GM23338 (cell line): ENCODE measurements at regions not wholly inside any gene's neighbourhood (a gene's known extent, or its start where the extent isn't known, plus 50 kb on each side); places are given as distances from the start of the nearest gene placed in this dataset.

Experiments used
- ATAC-seq: fragments of 200-7000 bp; cut with Tn5 transposase; 3 replicates; pipeline ENCODE4 v1.9.1; 2020
- DNase-seq: peaks from one replicate; pipeline ENCODE4 v3.0.0-alpha.2; 2015; ENCODE audit warnings: low spot score
- H2AFZ ChIP-seq: fragments of 200-600 bp; sonication (generic); 2 replicates; pipeline ENCODE4 v1.8.0; 2016; ENCODE audit warnings: antibody characterized with exemption, mild to moderate bottlenecking, moderate library complexity
- H3F3A ChIP-seq: fragments of 200-600 bp; sonication (generic); replicated peaks from 2 replicates; pipeline ENCODE4 v1.8.0; 2017; ENCODE audit warnings: antibody characterized with exemption, mixed run types, low read depth
- H3K27ac ChIP-seq: fragments of 200-600 bp; sonication (generic); 2 replicates; pipeline ENCODE4 v1.6.1; 2016; ENCODE audit warnings: low read depth
- H3K27me3 ChIP-seq: fragments of 200-600 bp; sonication (generic); 2 replicates; pipeline ENCODE4 v1.8.0; 2016; ENCODE audit warnings: mild to moderate bottlenecking, mixed run types, moderate library complexity; ENCODE audit not compliant: insufficient read depth
- H3K36me3 ChIP-seq: fragments of 200-600 bp; sonication (generic); 2 replicates; pipeline ENCODE4 v1.8.0; 2016; ENCODE audit warnings: mild to moderate bottlenecking; ENCODE audit not compliant: insufficient read depth
- H3K4me1 ChIP-seq: fragments of 200-600 bp; sonication (generic); 2 replicates; pipeline ENCODE4 v1.8.0; 2016; ENCODE audit warnings: mild to moderate bottlenecking, moderate library complexity; ENCODE audit not compliant: insufficient read depth
- H3K4me2 ChIP-seq: fragments of 200-600 bp; sonication (generic); 2 replicates; pipeline ENCODE4 v1.7.1; 2017; ENCODE audit warnings: mixed run types
- H3K4me3 ChIP-seq: fragments of 200-600 bp; sonication (generic); 2 replicates; pipeline ENCODE4 v1.6.1; 2016; ENCODE audit warnings: mixed run types
- H3K79me2 ChIP-seq: fragments of 200-600 bp; sonication (generic); replicated peaks from 2 replicates; pipeline ENCODE4 v1.8.0; 2017; ENCODE audit warnings: mild to moderate bottlenecking; ENCODE audit not compliant: insufficient read depth
- H3K9me2 ChIP-seq: fragments of 200-600 bp; sonication (generic); 2 replicates; pipeline ENCODE4 v1.8.0; 2017; ENCODE audit not compliant: insufficient read depth
- H4K20me1 ChIP-seq: fragments of 200-600 bp; sonication (generic); replicated peaks from 2 replicates; pipeline ENCODE4 v1.8.0; 2017; ENCODE audit warnings: mild to moderate bottlenecking; ENCODE audit not compliant: insufficient read depth
- H3K27ac Mint-ChIP-seq: 2 replicates; pipeline ENCODE4 v1.8.0; 2020; ENCODE audit warnings: inconsistent platforms, mild to moderate bottlenecking, moderate library complexity, mixed read lengths
- H3K27me3 Mint-ChIP-seq: 3 replicates; pipeline ENCODE4 v1.8.0; 2022; ENCODE audit warnings: low read depth, mild to moderate bottlenecking, moderate library complexity, mixed read lengths, inconsistent platforms; ENCODE audit not compliant: insufficient read depth, poor library complexity
- H3K36me3 Mint-ChIP-seq: 3 replicates; pipeline ENCODE4 v1.8.0; 2021; ENCODE audit warnings: low read depth, mild to moderate bottlenecking, inconsistent platforms, moderate library complexity, mixed read lengths
- H3K4me1 Mint-ChIP-seq: 3 replicates; pipeline ENCODE4 v1.8.0; 2020; ENCODE audit warnings: mild to moderate bottlenecking, inconsistent platforms, mixed read lengths
- H3K4me3 Mint-ChIP-seq: 3 replicates; pipeline ENCODE4 v1.8.0; 2021; ENCODE audit warnings: moderate library complexity, mild to moderate bottlenecking, inconsistent platforms, mixed read lengths
- H3K9me3 Mint-ChIP-seq: 3 replicates; pipeline ENCODE4 v1.8.0; 2020; ENCODE audit warnings: moderate library complexity, mild to moderate bottlenecking, inconsistent platforms, mixed read lengths
- CREB1 ChIP-seq: fragments of 250-450 bp; sonication (Bioruptor Pico); IDR thresholded peaks from 2 replicates; pipeline ENCODE4 v1.5.0; 2020; ENCODE audit warnings: low read depth, mild to moderate bottlenecking, moderate library complexity
- EZH2 ChIP-seq: fragments of 200-600 bp; sonication (generic); IDR thresholded peaks from one replicate; pipeline ENCODE4 v1.8.0; 2017; ENCODE audit warnings: antibody characterized with exemption, mild to moderate bottlenecking, low read depth; ENCODE audit not compliant: unreplicated experiment
- EZH2phosphoT487 ChIP-seq: fragments of 200-600 bp; sonication (generic); IDR thresholded peaks from one replicate; pipeline ENCODE4 v1.8.1; 2018; ENCODE audit warnings: antibody characterized with exemption; ENCODE audit not compliant: unreplicated experiment
- JUNB ChIP-seq: IDR thresholded peaks from one replicate; pipeline ENCODE4 v1.6.1; 2016; ENCODE audit warnings: antibody characterized with exemption; ENCODE audit not compliant: unreplicated experiment
- NANOG ChIP-seq: IDR thresholded peaks from 2 replicates; pipeline ENCODE4 v1.6.1; 2016; ENCODE audit warnings: antibody characterized with exemption, borderline replicate concordance
- POLR2AphosphoS5 ChIP-seq: IDR thresholded peaks from 2 replicates; pipeline ENCODE4 v1.6.1; 2016; ENCODE audit warnings: antibody characterized with exemption, low read depth
- STAT1 ChIP-seq: IDR thresholded peaks from one replicate; pipeline ENCODE4 v1.6.1; 2016; ENCODE audit warnings: antibody characterized with exemption; ENCODE audit not compliant: unreplicated experiment
- ZNF114 ChIP-seq: fragments of 250-450 bp; sonication (Bioruptor Pico); IDR thresholded peaks from 2 replicates; pipeline ENCODE4 v1.5.0; 2020; ENCODE audit warnings: mild to moderate bottlenecking, moderate library complexity
- ZNF331 ChIP-seq: fragments of 250-450 bp; sonication (Bioruptor Pico); IDR thresholded peaks from 2 replicates; pipeline ENCODE4 v1.5.0; 2020; ENCODE audit warnings: low read depth, mild to moderate bottlenecking, moderate library complexity
- TF ChIP-seq, protein P1 (sequence below), 2 experiments: fragments of 200-600 bp in 1 of 2; sonication (generic) in 1 of 2; conservative IDR thresholded peaks; 2 replicates each; pipeline versions ENCODE4 v1.5.1 to v1.6.1; 2016 to 2017; ENCODE audit warnings: antibody characterized with exemption in 2 of 2, low read depth in 2 of 2, mild to moderate bottlenecking in 2 of 2, moderate library complexity in 1 of 2
- TF ChIP-seq, protein P2 (sequence below): IDR thresholded peaks from 2 replicates; pipeline ENCODE4 v1.6.1; 2016; ENCODE audit warnings: antibody characterized with exemption
- TF ChIP-seq, protein P3 (sequence below): fragments of 250-450 bp; sonication (Bioruptor Pico); IDR thresholded peaks from 2 replicates; pipeline ENCODE4 v1.5.0; 2020; ENCODE audit warnings: mild to moderate bottlenecking, moderate library complexity
- TF ChIP-seq, protein P4 (sequence below): IDR thresholded peaks from one replicate; pipeline ENCODE4 v1.6.1; 2018; ENCODE audit warnings: antibody characterized with exemption; ENCODE audit not compliant: unreplicated experiment

DNA sequence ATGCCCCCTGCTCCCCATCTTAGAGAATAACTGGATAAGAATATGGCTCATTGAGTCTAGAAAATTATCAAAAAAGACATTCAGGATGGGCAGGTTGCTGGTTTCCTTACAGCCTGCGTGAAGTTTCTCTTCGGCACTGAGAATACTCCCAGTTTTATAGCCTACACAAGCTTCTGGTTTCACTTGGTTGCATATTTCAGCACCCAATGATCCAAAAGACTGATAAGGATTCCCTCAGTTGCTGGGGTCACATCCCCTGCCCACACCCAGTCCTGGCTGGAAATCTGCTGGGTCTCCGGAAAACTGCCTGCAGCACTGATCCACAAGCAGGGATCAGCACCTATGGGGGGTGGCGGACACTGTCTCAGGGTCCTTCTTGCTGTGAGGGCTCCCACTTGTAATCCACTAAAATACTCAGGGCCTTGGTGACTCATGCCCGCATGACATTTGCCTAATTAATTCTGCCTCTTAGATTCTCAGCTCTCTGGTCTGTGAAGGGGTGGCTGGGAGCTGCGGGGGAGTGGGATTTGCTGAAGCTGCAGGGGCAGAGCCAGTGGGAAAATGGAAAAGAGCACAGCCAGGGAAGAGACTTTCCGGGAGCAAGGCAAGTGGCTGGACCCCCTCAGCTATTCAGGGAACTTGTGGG is 142.5 kb downstream of the ZNF648 start:
- H3K9me3 Mint-ChIP-seq = peaks cover 19% of the 10 kb centered on the region; the same call in 2 of the 3 replicates
- DNase-seq (peak; percentile 35), ATAC-seq (peak; percentile 88)
- Histone ChIP-seq H2AFZ (peak overlapping the region; percentile 80), H3K36me3 (no peaks in the 10 kb centered on the region), H3K4me2 (peak overlapping the region; percentile 53; the same call in 1 of the 2 replicates), H3K79me2 (no peaks in the 10 kb centered on the region), H3K4me1 (no peaks in the 10 kb centered on the region; the same call in 1 of the 2 replicates), H3K4me3 (no peak overlapping the region), H3K9me2 (no peaks in the 10 kb centered on the region), H3K27me3 (no peaks in the 10 kb centered on the region), H3K27ac (no peak overlapping the region), H4K20me1 (no peaks in the 10 kb centered on the region), H3F3A (no peaks in the 10 kb centered on the region)
- H3K27me3 Mint-ChIP-seq = peaks cover 10% of the 10 kb centered on the region
- 0 out of 3 replicates have a peak, but pooled peaks cover 2% of the 10 kb centered on the region for H3K36me3 Mint-ChIP-seq
- H3K27ac Mint-ChIP-seq = peak overlapping the region; percentile 7; the same call in 1 of the 2 replicates
- no peak overlapping the region for H3K4me3 Mint-ChIP-seq
- peaks cover 10% of the 10 kb centered on the region for H3K4me1 Mint-ChIP-seq
- no peak for TF ChIP-seq POLR2AphosphoS5
- TF ChIP-seq, protein P1, sequence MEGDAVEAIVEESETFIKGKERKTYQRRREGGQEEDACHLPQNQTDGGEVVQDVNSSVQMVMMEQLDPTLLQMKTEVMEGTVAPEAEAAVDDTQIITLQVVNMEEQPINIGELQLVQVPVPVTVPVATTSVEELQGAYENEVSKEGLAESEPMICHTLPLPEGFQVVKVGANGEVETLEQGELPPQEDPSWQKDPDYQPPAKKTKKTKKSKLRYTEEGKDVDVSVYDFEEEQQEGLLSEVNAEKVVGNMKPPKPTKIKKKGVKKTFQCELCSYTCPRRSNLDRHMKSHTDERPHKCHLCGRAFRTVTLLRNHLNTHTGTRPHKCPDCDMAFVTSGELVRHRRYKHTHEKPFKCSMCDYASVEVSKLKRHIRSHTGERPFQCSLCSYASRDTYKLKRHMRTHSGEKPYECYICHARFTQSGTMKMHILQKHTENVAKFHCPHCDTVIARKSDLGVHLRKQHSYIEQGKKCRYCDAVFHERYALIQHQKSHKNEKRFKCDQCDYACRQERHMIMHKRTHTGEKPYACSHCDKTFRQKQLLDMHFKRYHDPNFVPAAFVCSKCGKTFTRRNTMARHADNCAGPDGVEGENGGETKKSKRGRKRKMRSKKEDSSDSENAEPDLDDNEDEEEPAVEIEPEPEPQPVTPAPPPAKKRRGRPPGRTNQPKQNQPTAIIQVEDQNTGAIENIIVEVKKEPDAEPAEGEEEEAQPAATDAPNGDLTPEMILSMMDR (conservative IDR thresholded peaks at IDR 0.05; ENCODE audit: low read depth in 2 of 2) = no peak
- TF ChIP-seq, protein P2, sequence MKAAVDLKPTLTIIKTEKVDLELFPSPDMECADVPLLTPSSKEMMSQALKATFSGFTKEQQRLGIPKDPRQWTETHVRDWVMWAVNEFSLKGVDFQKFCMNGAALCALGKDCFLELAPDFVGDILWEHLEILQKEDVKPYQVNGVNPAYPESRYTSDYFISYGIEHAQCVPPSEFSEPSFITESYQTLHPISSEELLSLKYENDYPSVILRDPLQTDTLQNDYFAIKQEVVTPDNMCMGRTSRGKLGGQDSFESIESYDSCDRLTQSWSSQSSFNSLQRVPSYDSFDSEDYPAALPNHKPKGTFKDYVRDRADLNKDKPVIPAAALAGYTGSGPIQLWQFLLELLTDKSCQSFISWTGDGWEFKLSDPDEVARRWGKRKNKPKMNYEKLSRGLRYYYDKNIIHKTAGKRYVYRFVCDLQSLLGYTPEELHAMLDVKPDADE = no peak
- TF ChIP-seq, protein P3, sequence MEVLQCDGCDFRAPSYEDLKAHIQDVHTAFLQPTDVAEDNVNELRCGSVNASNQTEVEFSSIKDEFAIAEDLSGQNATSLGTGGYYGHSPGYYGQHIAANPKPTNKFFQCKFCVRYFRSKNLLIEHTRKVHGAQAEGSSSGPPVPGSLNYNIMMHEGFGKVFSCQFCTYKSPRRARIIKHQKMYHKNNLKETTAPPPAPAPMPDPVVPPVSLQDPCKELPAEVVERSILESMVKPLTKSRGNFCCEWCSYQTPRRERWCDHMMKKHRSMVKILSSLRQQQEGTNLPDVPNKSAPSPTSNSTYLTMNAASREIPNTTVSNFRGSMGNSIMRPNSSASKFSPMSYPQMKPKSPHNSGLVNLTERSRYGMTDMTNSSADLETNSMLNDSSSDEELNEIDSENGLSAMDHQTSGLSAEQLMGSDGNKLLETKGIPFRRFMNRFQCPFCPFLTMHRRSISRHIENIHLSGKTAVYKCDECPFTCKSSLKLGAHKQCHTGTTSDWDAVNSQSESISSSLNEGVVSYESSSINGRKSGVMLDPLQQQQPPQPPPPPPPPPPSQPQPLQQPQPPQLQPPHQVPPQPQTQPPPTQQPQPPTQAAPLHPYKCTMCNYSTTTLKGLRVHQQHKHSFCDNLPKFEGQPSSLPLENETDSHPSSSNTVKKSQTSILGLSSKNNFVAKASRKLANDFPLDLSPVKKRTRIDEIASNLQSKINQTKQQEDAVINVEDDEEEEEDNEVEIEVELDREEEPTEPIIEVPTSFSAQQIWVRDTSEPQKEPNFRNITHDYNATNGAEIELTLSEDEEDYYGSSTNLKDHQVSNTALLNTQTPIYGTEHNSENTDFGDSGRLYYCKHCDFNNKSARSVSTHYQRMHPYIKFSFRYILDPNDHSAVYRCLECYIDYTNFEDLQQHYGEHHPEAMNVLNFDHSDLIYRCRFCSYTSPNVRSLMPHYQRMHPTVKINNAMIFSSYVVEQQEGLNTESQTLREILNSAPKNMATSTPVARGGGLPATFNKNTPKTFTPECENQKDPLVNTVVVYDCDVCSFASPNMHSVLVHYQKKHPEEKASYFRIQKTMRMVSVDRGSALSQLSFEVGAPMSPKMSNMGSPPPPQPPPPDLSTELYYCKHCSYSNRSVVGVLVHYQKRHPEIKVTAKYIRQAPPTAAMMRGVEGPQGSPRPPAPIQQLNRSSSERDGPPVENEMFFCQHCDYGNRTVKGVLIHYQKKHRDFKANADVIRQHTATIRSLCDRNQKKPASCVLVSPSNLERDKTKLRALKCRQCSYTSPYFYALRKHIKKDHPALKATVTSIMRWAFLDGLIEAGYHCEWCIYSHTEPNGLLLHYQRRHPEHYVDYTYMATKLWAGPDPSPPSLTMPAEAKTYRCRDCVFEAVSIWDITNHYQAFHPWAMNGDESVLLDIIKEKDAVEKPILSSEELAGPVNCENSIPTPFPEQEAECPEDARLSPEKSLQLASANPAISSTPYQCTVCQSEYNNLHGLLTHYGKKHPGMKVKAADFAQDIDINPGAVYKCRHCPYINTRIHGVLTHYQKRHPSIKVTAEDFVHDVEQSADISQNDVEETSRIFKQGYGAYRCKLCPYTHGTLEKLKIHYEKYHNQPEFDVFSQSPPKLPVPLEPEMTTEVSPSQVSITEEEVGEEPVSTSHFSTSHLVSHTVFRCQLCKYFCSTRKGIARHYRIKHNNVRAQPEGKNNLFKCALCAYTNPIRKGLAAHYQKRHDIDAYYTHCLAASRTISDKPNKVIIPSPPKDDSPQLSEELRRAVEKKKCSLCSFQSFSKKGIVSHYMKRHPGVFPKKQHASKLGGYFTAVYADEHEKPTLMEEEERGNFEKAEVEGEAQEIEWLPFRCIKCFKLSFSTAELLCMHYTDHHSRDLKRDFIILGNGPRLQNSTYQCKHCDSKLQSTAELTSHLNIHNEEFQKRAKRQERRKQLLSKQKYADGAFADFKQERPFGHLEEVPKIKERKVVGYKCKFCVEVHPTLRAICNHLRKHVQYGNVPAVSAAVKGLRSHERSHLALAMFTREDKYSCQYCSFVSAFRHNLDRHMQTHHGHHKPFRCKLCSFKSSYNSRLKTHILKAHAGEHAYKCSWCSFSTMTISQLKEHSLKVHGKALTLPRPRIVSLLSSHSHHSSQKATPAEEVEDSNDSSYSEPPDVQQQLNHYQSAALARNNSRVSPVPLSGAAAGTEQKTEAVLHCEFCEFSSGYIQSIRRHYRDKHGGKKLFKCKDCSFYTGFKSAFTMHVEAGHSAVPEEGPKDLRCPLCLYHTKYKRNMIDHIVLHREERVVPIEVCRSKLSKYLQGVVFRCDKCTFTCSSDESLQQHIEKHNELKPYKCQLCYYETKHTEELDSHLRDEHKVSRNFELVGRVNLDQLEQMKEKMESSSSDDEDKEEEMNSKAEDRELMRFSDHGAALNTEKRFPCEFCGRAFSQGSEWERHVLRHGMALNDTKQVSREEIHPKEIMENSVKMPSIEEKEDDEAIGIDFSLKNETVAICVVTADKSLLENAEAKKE (CRISPR knock-in tag) = no peak
- TF ChIP-seq NANOG = no peak
- TF ChIP-seq JUNB = no peak
- no peak for TF ChIP-seq STAT1
- no peak for TF ChIP-seq EZH2phosphoT487
- TF ChIP-seq ZNF331 (CRISPR knock-in tag) = no peak
- no peak for TF ChIP-seq CREB1 (CRISPR knock-in tag)
- no peak for TF ChIP-seq ZNF114 (CRISPR knock-in tag)
- TF ChIP-seq EZH2 = no peak
- TF ChIP-seq, protein P4, sequence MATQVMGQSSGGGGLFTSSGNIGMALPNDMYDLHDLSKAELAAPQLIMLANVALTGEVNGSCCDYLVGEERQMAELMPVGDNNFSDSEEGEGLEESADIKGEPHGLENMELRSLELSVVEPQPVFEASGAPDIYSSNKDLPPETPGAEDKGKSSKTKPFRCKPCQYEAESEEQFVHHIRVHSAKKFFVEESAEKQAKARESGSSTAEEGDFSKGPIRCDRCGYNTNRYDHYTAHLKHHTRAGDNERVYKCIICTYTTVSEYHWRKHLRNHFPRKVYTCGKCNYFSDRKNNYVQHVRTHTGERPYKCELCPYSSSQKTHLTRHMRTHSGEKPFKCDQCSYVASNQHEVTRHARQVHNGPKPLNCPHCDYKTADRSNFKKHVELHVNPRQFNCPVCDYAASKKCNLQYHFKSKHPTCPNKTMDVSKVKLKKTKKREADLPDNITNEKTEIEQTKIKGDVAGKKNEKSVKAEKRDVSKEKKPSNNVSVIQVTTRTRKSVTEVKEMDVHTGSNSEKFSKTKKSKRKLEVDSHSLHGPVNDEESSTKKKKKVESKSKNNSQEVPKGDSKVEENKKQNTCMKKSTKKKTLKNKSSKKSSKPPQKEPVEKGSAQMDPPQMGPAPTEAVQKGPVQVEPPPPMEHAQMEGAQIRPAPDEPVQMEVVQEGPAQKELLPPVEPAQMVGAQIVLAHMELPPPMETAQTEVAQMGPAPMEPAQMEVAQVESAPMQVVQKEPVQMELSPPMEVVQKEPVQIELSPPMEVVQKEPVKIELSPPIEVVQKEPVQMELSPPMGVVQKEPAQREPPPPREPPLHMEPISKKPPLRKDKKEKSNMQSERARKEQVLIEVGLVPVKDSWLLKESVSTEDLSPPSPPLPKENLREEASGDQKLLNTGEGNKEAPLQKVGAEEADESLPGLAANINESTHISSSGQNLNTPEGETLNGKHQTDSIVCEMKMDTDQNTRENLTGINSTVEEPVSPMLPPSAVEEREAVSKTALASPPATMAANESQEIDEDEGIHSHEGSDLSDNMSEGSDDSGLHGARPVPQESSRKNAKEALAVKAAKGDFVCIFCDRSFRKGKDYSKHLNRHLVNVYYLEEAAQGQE = no peak
